C4-2B (cell line): ENCODE measurements at regions not wholly inside any gene's neighbourhood (a gene's known extent, or its start where the extent isn't known, plus 50 kb on each side); places are given as distances from the start of the nearest gene placed in this dataset.

ENCODE experiments used
- CTCF ChIP-seq: fragments of 450-650 bp; conservative IDR thresholded peaks from 2 replicates; pipeline ENCODE4 v1.5.1; 2017; ENCODE audit warnings: mild to moderate bottlenecking
- ZFX ChIP-seq: fragments of 450-650 bp; IDR thresholded peaks from 2 replicates; pipeline ENCODE4 v1.6.1; 2017

- TF ChIP-seq CTCF (no peak), ZFX (no peak)
These were observed 1445.7 kb downstream of the UQCRFS1 start for GRCh38 chr19:27767234-27767633.
